ENCODE measurements at regions not wholly inside any gene's neighbourhood (a gene's known extent, or its start where the extent isn't known, plus 50 kb on each side); places are given as distances from the start of the nearest gene placed in this dataset.

DNA sequence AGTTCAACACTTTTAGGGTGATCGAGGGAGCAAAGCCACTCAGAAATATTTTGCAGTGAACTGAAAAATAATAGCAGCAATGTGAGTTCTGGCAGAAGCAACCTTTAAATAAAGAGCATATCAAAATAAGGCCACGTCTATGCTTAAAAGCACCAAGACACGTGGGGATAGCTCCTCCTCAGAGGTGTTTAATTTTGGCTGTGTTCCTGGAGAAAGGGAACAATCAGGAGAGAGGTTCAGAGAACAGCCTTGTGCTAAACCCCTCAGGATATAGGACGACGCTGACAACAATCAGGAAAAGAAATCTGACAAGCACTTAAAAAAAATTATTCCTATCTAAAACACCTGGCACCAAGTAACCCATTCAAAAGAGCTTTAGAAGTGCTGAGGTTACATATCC lies 471.9 kb upstream of the CELF2 start:
- TF ChIP-seq, protein P1, sequence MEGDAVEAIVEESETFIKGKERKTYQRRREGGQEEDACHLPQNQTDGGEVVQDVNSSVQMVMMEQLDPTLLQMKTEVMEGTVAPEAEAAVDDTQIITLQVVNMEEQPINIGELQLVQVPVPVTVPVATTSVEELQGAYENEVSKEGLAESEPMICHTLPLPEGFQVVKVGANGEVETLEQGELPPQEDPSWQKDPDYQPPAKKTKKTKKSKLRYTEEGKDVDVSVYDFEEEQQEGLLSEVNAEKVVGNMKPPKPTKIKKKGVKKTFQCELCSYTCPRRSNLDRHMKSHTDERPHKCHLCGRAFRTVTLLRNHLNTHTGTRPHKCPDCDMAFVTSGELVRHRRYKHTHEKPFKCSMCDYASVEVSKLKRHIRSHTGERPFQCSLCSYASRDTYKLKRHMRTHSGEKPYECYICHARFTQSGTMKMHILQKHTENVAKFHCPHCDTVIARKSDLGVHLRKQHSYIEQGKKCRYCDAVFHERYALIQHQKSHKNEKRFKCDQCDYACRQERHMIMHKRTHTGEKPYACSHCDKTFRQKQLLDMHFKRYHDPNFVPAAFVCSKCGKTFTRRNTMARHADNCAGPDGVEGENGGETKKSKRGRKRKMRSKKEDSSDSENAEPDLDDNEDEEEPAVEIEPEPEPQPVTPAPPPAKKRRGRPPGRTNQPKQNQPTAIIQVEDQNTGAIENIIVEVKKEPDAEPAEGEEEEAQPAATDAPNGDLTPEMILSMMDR (IDR thresholded peaks at IDR 0.05; ENCODE audit: control extremely low read depth, extremely low read depth, low read depth, missing control alignments): no peak
- ChIA-PET CTCF (interaction anchor here (1.2 kb wide), 1 partner anchor 9 kb away, joined by 3 read pairs; no protein-coding TSS in a partner anchor), POLR2A (no interaction called here)
- no peak for DNase-seq (ENCODE audit: extremely low spot score)

DNA sequence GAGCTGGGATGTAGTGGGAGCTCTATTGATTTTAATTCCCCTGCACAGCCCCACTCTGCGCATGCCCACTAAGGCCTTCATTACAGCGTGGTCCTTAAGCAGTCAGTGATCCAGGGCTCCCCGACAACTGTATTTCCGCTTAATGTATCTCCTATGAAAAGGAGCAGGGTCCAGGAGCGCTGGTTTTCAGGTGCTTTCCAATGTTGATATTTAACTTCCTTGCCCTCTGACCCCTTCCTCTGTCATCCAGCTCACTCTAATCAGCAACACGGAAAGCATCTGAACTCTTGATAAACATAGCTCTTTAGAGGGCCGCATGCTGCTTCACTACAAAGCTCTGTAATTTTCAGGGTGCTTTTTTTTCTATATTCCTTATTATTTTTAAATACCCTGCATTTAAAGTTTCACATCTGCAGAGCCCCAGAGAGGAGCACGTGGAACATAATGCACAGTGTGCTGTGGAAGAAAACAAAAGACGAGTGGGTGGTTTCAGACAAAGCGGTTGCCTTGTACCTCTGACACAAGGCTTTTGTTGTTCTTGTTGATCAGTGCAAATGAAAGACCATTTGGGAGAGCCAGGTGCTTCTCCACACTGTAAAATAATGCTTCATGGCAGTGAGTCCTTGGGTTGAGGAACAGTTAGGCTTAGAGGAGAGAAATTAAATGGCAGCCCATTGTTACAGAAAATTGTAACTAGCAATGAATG lies 465.9 kb upstream of the CELF2 start:
- ChIA-PET CTCF (interaction anchor here (0.8 to 2.6 kb wide), 3 partner anchors 13 to 34 kb away, joined by 3 to 9 read pairs (median 3); no protein-coding TSS in a partner anchor), POLR2A (no interaction called here)
- TF ChIP-seq, protein P1 (IDR thresholded peaks at IDR 0.05; ENCODE audit: control extremely low read depth, extremely low read depth, low read depth, missing control alignments): no peak
- no peak for DNase-seq (ENCODE audit: extremely low spot score)

DNA sequence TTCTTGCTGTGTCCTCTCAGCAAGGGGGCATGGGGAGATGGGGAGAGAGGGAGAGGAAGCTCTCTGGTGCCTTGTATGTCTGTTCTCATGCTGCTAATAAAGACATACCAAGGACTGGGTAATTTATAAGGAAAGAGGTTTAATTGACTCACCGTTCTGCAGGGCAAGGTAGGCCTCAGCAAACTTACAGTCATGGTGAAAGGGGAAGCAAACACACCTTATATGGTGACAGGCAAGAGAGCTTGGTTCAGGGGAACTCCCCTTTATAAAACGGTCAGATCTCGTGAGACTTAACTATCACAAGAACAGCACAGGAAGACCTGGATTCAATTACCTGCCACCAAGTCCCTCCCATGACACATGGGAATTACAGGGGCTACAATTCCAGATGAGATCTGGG lies 464.7 kb upstream of the CELF2 start:
- TF ChIP-seq, protein P1 (IDR thresholded peaks at IDR 0.05; ENCODE audit: control extremely low read depth, extremely low read depth, low read depth, missing control alignments): no peak
- ChIA-PET POLR2A (no interaction called here), CTCF (interaction anchor here (1.6 to 2.6 kb wide), 2 partner anchors 14 to 28 kb away, joined by 3 to 9 read pairs; no protein-coding TSS in a partner anchor)
- no peak for DNase-seq (ENCODE audit: extremely low spot score)

DNA sequence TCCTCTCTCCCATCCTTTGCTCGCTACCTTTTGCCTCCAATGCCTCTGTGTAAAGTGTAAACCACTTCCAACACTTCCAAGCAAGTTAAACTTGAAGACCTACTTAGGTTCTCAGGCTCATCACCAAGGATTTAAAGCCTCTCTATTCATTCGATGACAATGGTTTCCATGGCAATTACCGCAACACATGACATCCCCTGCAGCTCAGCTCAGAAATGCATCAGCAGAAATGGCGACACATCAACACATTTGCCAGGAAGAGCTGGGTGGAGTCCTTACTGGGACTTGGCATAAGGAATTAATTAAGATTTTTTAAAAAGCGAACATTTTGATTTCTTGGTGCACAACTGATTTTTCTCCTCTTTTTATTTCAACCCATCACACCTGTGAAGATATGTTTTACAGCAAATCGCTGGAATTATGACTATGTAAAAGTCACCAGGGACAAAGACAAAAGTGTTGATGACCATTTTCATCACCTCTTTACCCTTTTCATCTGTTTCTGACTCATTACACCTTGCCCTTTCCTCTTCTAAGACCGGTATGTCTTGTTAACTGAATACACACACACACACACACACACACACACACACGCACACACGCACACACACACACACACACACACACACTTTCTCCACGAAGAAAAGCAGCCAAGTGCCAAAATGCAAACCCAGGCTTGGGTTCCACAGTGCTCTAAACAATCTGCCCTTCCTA lies 453.4 kb upstream of the CELF2 start:
- TF ChIP-seq, protein P1 (IDR thresholded peaks at IDR 0.05; ENCODE audit: control extremely low read depth, extremely low read depth, low read depth, missing control alignments): no peak
- CTCF ChIA-PET: no interaction called here
- POLR2A ChIA-PET: no interaction called here
- DNase-seq (ENCODE audit: extremely low spot score): no peak

DNA sequence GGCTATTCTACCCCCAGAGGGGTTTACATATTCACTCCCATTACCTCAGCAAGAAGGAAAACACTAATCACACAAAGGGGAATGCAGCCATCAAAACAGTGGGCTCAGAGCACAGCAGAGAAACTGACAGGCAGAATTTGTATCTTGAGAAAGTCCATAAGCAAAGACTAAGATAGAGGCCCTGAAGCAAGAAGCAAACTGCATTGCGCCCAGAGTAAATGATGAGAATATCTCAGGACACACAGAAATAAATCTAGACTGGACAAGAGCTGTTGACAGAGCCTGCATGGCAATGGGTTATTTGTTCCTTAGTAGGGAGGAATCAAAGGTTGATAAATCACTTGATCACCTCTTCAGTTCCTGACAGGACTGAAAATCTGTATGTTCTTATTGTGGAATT lies 440.7 kb upstream of the CELF2 start:
- no peak for DNase-seq (ENCODE audit: extremely low spot score)
- POLR2A ChIA-PET: no interaction called here
- CTCF ChIA-PET: no interaction called here
- TF ChIP-seq, protein P1 (IDR thresholded peaks at IDR 0.05; ENCODE audit: control extremely low read depth, extremely low read depth, low read depth, missing control alignments): no peak

DNA sequence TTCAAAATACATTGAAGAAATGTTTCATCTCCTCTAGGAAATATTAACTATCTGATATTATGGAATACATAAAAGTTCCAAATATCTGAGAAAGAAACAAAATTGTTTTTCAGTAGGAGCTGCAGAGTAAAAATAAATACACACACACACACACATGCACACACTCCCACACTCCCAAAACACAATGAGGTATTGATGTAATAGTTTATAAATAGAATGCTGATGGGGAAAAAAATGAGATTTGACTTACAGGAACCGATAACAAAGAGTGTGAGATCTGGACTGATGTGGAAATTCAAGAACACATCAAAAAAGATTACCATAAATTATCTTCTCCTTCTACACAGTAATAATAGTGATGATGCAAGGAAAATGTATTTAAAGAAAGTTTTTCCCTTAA lies 438.0 kb upstream of the CELF2 start:
- POLR2A ChIA-PET: no interaction called here
- TF ChIP-seq, protein P1 (IDR thresholded peaks at IDR 0.05; ENCODE audit: control extremely low read depth, extremely low read depth, low read depth, missing control alignments): no peak
- CTCF ChIA-PET: interaction anchor here (2.5 kb wide), 1 partner anchor 28 kb away, joined by 9 read pairs; no protein-coding TSS in a partner anchor
- no peak for DNase-seq (ENCODE audit: extremely low spot score)
